ENCODE measurements at regions not wholly inside any gene's neighbourhood (a gene's known extent, or its start where the extent isn't known, plus 50 kb on each side); places are given as distances from the start of the nearest gene placed in this dataset.

GRCh38 chr16:73879621-73880020, 417.0 kb upstream of the PSMD7 start:
- no peak for DNase-seq

DNA sequence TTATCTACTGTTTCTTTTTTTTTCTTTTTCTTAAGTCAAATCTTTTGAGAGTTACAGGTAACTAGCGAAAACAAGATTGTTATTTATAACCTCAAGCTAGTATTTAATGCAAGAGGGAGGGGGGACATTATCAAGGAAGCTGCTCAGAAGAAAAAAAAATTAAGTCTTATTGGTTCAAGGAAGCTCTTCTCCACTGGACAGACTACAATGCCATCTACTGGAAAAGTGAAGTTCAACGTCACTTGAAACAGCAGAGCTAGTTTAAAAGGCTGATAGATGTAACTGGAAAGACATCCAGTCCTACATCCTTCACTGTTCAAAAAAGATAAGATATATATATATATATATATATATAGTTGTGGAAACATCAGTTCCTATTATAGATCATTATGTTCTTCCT, 418.0 kb upstream of the PSMD7 start:
- DNase-seq, result peak; percentile 21

DNA sequence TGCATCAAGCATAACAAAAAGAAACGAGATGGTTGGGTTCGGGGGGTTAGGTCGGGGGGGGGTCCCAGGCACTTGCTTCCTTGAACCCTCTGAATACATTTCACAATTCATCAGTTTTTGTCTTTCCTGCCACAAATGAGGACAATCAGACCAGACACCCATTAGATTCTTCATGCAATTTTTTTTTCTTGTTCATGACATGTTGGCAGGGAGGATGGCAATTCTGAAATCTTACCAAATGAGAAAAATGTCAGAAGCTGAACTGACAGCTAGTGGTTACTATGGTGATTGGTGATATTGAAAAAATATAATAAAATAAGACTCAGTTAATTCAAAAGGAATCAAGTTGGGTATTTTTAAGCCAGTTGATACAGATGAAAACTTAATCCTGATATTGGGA, 419.5 kb upstream of the PSMD7 start:
- no peak for DNase-seq

DNA sequence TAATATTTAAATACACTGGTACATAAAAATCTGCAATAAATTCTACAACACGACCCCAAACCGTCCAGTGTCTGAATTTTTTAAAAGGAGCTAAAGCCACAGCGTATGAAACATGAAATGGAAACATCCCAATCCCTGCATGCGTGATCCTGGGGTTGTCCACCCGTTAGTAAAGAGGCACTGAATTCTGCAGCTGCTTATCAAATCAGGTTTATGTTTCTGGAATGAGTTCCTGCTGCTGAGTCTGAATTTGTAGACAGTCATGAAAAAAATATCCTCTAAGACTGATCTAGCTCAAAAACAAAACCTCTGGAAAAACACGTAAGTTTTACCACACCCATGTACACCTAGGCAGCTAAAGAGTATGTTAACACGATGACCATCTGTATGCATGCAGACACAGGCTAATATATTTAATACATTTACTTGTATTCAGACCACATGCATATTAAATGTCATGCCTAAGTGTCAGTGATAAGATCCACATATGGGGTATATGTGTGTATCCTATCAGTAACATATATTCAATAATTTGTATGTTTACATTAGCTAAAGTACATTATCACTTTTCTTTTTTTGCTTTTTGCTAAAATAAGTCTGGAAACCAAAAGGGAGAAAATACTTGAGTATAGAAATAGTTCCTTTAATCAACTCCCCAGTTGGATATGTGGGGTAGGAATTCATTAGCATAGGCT, 420.5 kb upstream of the PSMD7 start:
- DNase-seq, result no peak

- DNase-seq, result no peak
These were observed 422.3 kb upstream of the PSMD7 start for GRCh38 chr16:73874324-73874723.

- no peak for DNase-seq
These were observed 423.0 kb upstream of the PSMD7 start for GRCh38 chr16:73873643-73874042.

GRCh38 chr16:73872856-73873255, 423.8 kb upstream of the PSMD7 start:
- no peak for DNase-seq

- no peak for DNase-seq
These were observed 425.4 kb upstream of the PSMD7 start for GRCh38 chr16:73871088-73871733.

- no peak for DNase-seq
These were observed 427.5 kb upstream of the PSMD7 start for GRCh38 chr16:73869126-73869525.

- no peak for DNase-seq
These were observed 431.7 kb upstream of the PSMD7 start for GRCh38 chr16:73864868-73865267.

GRCh38 chr16:73858326-73858725, 438.3 kb upstream of the PSMD7 start:
- no peak for DNase-seq

DNA sequence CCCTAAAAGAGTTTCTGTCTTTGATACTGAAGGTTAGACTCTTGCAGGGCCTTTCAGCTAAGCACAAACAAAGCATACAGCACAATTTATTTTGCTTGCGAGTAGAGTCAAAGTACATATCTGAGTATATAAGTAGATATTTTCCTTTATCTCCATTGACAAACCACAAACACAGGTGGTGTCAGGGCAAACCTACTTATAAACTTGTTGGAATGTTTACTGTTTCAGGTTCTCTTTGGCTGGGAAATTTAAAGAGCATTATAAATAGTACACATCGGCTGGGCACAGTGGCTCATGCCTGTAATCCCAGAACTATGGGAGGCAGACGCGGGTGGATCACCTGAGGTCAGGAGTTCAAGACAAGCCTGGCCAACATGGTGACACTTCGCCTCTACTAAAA, 442.6 kb upstream of the PSMD7 start:
- DNase-seq, result no peak

- no peak for DNase-seq
These were observed 444.1 kb upstream of the PSMD7 start for GRCh38 chr16:73852561-73852960.

DNA sequence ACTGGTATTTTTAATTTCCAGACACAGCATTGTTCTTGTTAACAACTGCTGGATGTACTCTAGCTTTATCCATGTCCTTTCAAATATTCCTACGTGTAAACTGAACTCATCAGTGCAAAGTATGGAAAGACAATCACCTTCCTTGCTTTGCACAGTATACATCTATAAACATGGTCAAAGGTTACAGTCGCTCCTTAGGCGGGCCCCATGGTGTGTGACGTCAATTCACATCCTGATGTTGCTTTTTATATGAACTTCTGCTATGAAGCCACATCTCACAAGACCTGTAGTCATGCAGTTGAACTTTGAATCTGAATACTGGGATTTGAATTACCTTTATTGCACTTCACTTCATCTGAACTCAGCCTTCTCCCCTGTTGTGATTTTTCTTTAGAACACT, 447.6 kb upstream of the PSMD7 start:
- no peak for DNase-seq

DNA sequence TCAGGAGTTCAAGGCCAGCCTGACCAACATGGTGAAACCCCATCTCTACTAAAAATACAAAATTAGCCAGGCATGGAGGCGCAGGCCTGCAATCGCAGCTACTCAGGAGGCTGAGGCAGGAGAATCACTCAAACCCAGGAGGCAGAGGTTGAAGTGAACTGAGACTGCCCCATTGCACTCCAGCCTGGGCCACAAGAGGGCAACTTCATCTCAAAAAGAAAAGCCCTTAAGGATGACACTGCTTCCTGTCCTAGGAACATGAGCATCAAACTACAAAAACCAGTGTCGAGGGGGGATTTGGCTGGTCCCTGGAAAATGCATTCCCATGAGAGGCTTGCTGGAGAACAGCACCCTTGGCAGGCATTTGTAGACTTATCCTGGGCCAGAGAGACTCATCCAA, 449.5 kb upstream of the PSMD7 start:
- DNase-seq, result no peak

DNA sequence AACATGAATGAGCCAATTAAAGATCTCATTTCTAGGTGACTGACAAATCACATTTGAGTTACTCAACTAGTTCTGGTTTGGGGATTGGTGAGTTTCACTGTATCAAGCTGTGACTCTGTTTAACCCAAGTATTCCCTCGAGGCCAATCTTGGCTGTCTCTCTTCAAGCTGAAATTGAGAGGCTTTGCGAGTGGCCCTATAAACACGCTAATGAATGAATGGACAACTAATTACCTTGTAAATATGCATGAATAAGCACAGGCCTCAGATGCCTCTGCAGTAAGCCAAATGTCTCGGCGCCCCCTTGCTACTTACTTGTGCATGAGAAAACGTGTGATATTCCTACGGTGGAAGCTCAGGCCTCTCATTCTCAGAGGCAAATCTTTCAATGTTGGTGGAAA, 450.3 kb upstream of the PSMD7 start:
- DNase-seq, result no peak

- DNase-seq, result no peak
These were observed 450.6 kb upstream of the PSMD7 start for GRCh38 chr16:73846007-73846330.

- DNase-seq, result no peak
These were observed 451.2 kb upstream of the PSMD7 start for GRCh38 chr16:73845238-73846006.

GRCh38 chr16:73840728-73841127, 455.9 kb upstream of the PSMD7 start:
- no peak for DNase-seq

- DNase-seq, result no peak
These were observed 465.4 kb upstream of the PSMD7 start for GRCh38 chr16:73831220-73831619.

DNA sequence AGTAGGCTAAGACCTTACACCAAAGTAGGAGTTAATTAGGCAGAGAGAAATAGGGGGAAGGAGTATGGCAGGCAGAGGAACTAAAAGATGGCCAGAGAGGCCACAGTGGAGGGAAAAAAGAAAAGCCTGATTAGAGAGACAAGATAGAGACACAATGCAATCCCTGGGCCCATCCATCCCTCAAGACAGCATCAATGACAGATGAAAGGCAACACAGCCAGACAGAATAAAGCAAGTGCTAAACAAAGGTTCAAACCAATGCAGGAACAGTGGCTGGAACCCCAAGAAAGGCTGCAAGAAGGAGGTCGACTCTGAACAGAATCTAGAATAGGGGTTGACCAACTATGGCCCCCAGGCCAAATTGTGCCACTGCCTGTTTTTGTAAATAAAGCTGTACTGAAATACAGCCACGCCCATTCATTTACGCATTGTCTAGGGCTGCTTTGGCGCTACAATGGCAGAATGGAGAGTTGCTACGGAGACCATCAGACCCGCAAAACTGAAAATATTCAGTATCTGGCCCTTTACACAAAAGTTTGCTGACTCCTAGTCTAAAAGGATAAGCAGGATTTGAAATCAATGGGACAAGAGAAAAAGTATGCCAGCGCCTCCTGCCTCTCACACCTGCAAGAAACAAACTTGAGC, 473.3 kb upstream of the PSMD7 start:
- DNase-seq, result no peak

- no peak for DNase-seq
These were observed 478.9 kb upstream of the PSMD7 start for GRCh38 chr16:73817526-73818324.

DNA sequence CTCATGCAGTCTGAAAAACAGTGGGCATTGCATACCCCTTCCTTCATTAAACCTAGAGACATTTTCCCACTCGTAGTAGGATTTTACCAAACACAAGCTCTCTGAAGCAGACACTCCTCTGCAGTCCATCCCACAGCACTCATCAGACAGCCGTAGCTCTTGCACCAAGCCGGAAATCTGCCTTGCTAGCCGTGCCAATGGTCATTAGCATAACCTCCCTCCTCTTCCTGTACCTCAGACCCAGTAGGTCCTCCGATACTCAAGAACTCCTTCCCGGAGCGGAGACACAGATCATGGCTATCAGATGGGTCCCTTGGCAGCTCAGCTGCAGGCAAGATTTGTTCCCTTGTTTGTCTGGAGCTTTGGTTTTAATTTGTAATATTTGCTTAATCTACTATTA, 483.1 kb upstream of the PSMD7 start:
- no peak for DNase-seq
